GM18517 (cell line): ENCODE measurements at regions not wholly inside any gene's neighbourhood (a gene's known extent, or its start where the extent isn't known, plus 50 kb on each side); places are given as distances from the start of the nearest gene placed in this dataset.

Experiments used
- ATAC-seq: cut with Tn5 transposase; IDR thresholded peaks from one replicate; pipeline ENCODE4 v1.9.1; 2021; ENCODE audit warnings: mild to moderate bottlenecking, moderate library complexity; ENCODE audit not compliant: unreplicated experiment

- no peak for ATAC-seq
These were observed 775.4 kb upstream of the ROBO1 start for GRCh38 chr3:80543154-80543553.

GRCh38 chr3:80542456-80542855 lies 774.7 kb upstream of the ROBO1 start:
- ATAC-seq: no peak

- ATAC-seq: no peak
These were observed 769.9 kb upstream of the ROBO1 start for GRCh38 chr3:80537680-80538079.

GRCh38 chr3:80535286-80535685 lies 767.5 kb upstream of the ROBO1 start:
- no peak for ATAC-seq

- ATAC-seq: no peak
These were observed 765.8 kb upstream of the ROBO1 start for GRCh38 chr3:80533553-80533952.

GRCh38 chr3:80526153-80526552 lies 758.4 kb upstream of the ROBO1 start:
- no peak for ATAC-seq

GRCh38 chr3:80521081-80521480 lies 753.3 kb upstream of the ROBO1 start:
- ATAC-seq: no peak

GRCh38 chr3:80519436-80519835 lies 751.6 kb upstream of the ROBO1 start:
- no peak for ATAC-seq

GRCh38 chr3:80496452-80496851 lies 728.7 kb upstream of the ROBO1 start:
- ATAC-seq: no peak

- no peak for ATAC-seq
These were observed 724.4 kb upstream of the ROBO1 start for GRCh38 chr3:80492162-80492561.

GRCh38 chr3:80472961-80473360 lies 705.2 kb upstream of the ROBO1 start:
- ATAC-seq: no peak

- no peak for ATAC-seq
These were observed 704.7 kb upstream of the ROBO1 start for GRCh38 chr3:80472459-80472858.

GRCh38 chr3:80470433-80470832 lies 702.6 kb upstream of the ROBO1 start:
- no peak for ATAC-seq

- no peak for ATAC-seq
These were observed 697.9 kb upstream of the ROBO1 start for GRCh38 chr3:80465746-80466145.

GRCh38 chr3:80451393-80451792 lies 683.6 kb upstream of the ROBO1 start:
- ATAC-seq: no peak

- no peak for ATAC-seq
These were observed 677.8 kb upstream of the ROBO1 start for GRCh38 chr3:80445641-80446040.

GRCh38 chr3:80445053-80445452 lies 677.3 kb upstream of the ROBO1 start:
- no peak for ATAC-seq

- no peak for ATAC-seq
These were observed 671.7 kb upstream of the ROBO1 start for GRCh38 chr3:80439490-80439889.

GRCh38 chr3:80434366-80434765 lies 666.6 kb upstream of the ROBO1 start:
- ATAC-seq: no peak

- ATAC-seq: no peak
These were observed 657.2 kb upstream of the ROBO1 start for GRCh38 chr3:80424951-80425350.

- no peak for ATAC-seq
These were observed 640.4 kb upstream of the ROBO1 start for GRCh38 chr3:80408030-80408721.

- no peak for ATAC-seq
These were observed 637.8 kb upstream of the ROBO1 start for GRCh38 chr3:80405618-80406017.

- ATAC-seq: no peak
These were observed 627.2 kb upstream of the ROBO1 start for GRCh38 chr3:80395023-80395422.
